ENCODE measurements at regions not wholly inside any gene's neighbourhood (a gene's known extent, or its start where the extent isn't known, plus 50 kb on each side); places are given as distances from the start of the nearest gene placed in this dataset.

- no peak for TF ChIP-seq EZH2phosphoT487 (IDR thresholded peaks at IDR 0.05; ENCODE audit: borderline replicate concordance, low read depth, low read length)
- TF ChIP-seq CTCF (conservative IDR thresholded peaks at IDR 0.05; ENCODE audit: low read length): no peak
- no TSS peak for BruUV-seq (replicated peaks)
- Histone ChIP-seq H4K20me1 (ENCODE audit: insufficient read depth, low read length) (no peaks in the 10 kb centered on the region), H3K9me3 (ENCODE audit: low read length) (no peaks in the 10 kb centered on the region), H3K27ac (ENCODE audit: low read depth, low read length, poor library complexity, severe bottlenecking) (no peak overlapping the region), H2AFZ (ENCODE audit: low read length) (no peak overlapping the region), H3K4me2 (ENCODE audit: low read length) (no peak overlapping the region), H3K9me2 (ENCODE audit: insufficient read depth, low read length) (no peaks in the 10 kb centered on the region), H3K79me2 (ENCODE audit: insufficient read depth, low read depth, low read length) (no peaks in the 10 kb centered on the region), H3K36me3 (ENCODE audit: insufficient read depth, low read length) (no peaks in the 10 kb centered on the region), H3K4me3 (ENCODE audit: low read depth, low read length, poor library complexity, severe bottlenecking) (no peak overlapping the region), H3K4me1 (ENCODE audit: insufficient read depth, low read length, poor library complexity, severe bottlenecking) (no peaks in the 10 kb centered on the region)
- ChIA-PET POLR2A (interaction anchor here (0.6 kb wide), 1 partner anchor 118 kb away, joined by 3 read pairs; no protein-coding TSS in a partner anchor), CTCF (ENCODE audit: unreplicated experiment) (no interaction called here)
- DNase-seq (ENCODE audit: low spot score): no peak
- intact Hi-C loops (cut with micrococcal nuclease; ENCODE audit: unreplicated experiment): no loop called here
These were observed 297.0 kb upstream of the CLNK start for GRCh38 chr4:10981576-10981975.

- intact Hi-C loops (cut with micrococcal nuclease; ENCODE audit: unreplicated experiment): no loop called here
- TF ChIP-seq CTCF (conservative IDR thresholded peaks at IDR 0.05; ENCODE audit: low read length): no peak
- no peak for TF ChIP-seq EZH2phosphoT487 (IDR thresholded peaks at IDR 0.05; ENCODE audit: borderline replicate concordance, low read depth, low read length)
- DNase-seq (ENCODE audit: low spot score): no peak
- ChIA-PET CTCF (ENCODE audit: unreplicated experiment) (no interaction called here), POLR2A (no interaction called here)
- no peaks in the 10 kb centered on the region for H3K9me2 ChIP-seq (ENCODE audit: insufficient read depth, low read length)
- H2AFZ ChIP-seq (ENCODE audit: low read length): no peak overlapping the region
- H3K36me3 ChIP-seq (ENCODE audit: insufficient read depth, low read length): no peaks in the 10 kb centered on the region
- H3K9me3 ChIP-seq (ENCODE audit: low read length): no peaks in the 10 kb centered on the region
- H3K79me2 ChIP-seq (ENCODE audit: insufficient read depth, low read depth, low read length): no peaks in the 10 kb centered on the region
- H3K4me3 ChIP-seq (ENCODE audit: low read depth, low read length, poor library complexity, severe bottlenecking): no peak overlapping the region
- H3K27ac ChIP-seq (ENCODE audit: low read depth, low read length, poor library complexity, severe bottlenecking): no peak overlapping the region
- no peaks in the 10 kb centered on the region for H4K20me1 ChIP-seq (ENCODE audit: insufficient read depth, low read length)
- H3K4me1 ChIP-seq (ENCODE audit: insufficient read depth, low read length, poor library complexity, severe bottlenecking): no peaks in the 10 kb centered on the region
- BruUV-seq (replicated peaks): no TSS peak
- no peak overlapping the region for H3K4me2 ChIP-seq (ENCODE audit: low read length)
These were observed 296.5 kb upstream of the CLNK start for GRCh38 chr4:10981096-10981495.

GRCh38 chr4:10979032-10979431, 294.5 kb upstream of the CLNK start:
- TF ChIP-seq CTCF (conservative IDR thresholded peaks at IDR 0.05; ENCODE audit: low read length): no peak
- no peak for TF ChIP-seq EZH2phosphoT487 (IDR thresholded peaks at IDR 0.05; ENCODE audit: borderline replicate concordance, low read depth, low read length)
- Histone ChIP-seq H3K79me2 (ENCODE audit: insufficient read depth, low read depth, low read length) (no peaks in the 10 kb centered on the region), H4K20me1 (ENCODE audit: insufficient read depth, low read length) (no peaks in the 10 kb centered on the region), H3K4me3 (ENCODE audit: low read depth, low read length, poor library complexity, severe bottlenecking) (no peak overlapping the region), H3K36me3 (ENCODE audit: insufficient read depth, low read length) (no peaks in the 10 kb centered on the region), H2AFZ (ENCODE audit: low read length) (no peak overlapping the region), H3K9me3 (ENCODE audit: low read length) (no peaks in the 10 kb centered on the region), H3K27ac (ENCODE audit: low read depth, low read length, poor library complexity, severe bottlenecking) (no peak overlapping the region), H3K4me1 (ENCODE audit: insufficient read depth, low read length, poor library complexity, severe bottlenecking) (no peaks in the 10 kb centered on the region), H3K4me2 (ENCODE audit: low read length) (no peak overlapping the region), H3K9me2 (ENCODE audit: insufficient read depth, low read length) (no peaks in the 10 kb centered on the region)
- ChIA-PET CTCF (ENCODE audit: unreplicated experiment) (interaction anchor here (1.0 kb wide), 1 partner anchor 28 kb away, joined by 3 read pairs; no protein-coding TSS in a partner anchor), POLR2A (no interaction called here)
- intact Hi-C loops (cut with micrococcal nuclease; ENCODE audit: unreplicated experiment): no loop called here
- no peak for DNase-seq (ENCODE audit: low spot score)
- no TSS peak for BruUV-seq (replicated peaks)
